HFFc6 (cell line): ENCODE measurements at regions not wholly inside any gene's neighbourhood (a gene's known extent, or its start where the extent isn't known, plus 50 kb on each side); places are given as distances from the start of the nearest gene placed in this dataset.
"Not testable (repeated sequence)": the region's sequence is repeated elsewhere in the genome, so short reads cannot be mapped to it uniquely, and the experiment has no call there.

Source experiments
- DNase-seq: peaks from one replicate; pipeline ENCODE4 v3.0.0-alpha.2; 2018
- H3K27ac Mint-ChIP-seq: 2 replicates; pipeline ENCODE4 v1.8.0; 2020; ENCODE audit warnings: mild to moderate bottlenecking, mixed read lengths
- H3K27me3 Mint-ChIP-seq: 2 replicates; pipeline ENCODE4 v1.8.0; 2021; ENCODE audit warnings: mild to moderate bottlenecking, moderate library complexity, mixed read lengths; ENCODE audit not compliant: insufficient read depth
- H3K36me3 Mint-ChIP-seq: 2 replicates; pipeline ENCODE4 v1.8.0; 2021; ENCODE audit warnings: low read depth, mixed read lengths
- H3K4me1 Mint-ChIP-seq: 2 replicates; pipeline ENCODE4 v1.8.0; 2020; ENCODE audit warnings: low read depth, mixed read lengths
- H3K4me3 Mint-ChIP-seq: 2 replicates; pipeline ENCODE4 v1.8.0; 2020; ENCODE audit warnings: mild to moderate bottlenecking, moderate library complexity, mixed read lengths
- H3K9me3 Mint-ChIP-seq: 2 replicates; pipeline ENCODE4 v1.8.0; 2020; ENCODE audit warnings: mild to moderate bottlenecking, mixed read lengths
- CTCF ChIP-seq: fragments of 200-600 bp; sonication (generic); IDR thresholded peaks from 2 replicates; pipeline ENCODE4 v1.5.0; 2021; ENCODE audit warnings: antibody characterized with exemption, mild to moderate bottlenecking

DNA sequence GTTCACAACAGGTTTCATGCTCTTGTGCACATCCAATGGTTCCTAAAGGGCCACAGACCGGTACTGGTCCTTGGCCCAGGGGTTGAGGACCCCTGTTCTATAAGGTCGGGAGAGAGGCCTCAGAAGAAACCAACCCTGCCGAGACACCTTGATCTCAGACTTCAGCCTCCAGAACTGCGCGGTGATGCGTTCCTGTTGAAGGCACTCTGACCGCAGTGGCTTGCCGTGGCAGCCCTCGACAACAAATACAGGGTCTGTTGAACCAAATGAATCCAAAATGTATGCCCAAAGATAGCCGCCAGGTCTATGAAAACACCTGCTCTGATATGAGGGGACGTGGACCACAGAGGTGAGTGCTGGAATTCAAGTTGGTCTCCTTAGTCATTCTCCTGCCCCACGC, 389.8 kb downstream of the SEC14L1 start:
- no peak for TF ChIP-seq CTCF
- peaks cover 16% of the 10 kb centered on the region for H3K9me3 Mint-ChIP-seq
- H3K36me3 Mint-ChIP-seq: peaks cover 11% of the 10 kb centered on the region
- no peaks in the 10 kb centered on the region for H3K4me1 Mint-ChIP-seq
- no peak for DNase-seq
- H3K27ac Mint-ChIP-seq: no peak overlapping the region
- peaks cover 38% of the 10 kb centered on the region for H3K27me3 Mint-ChIP-seq
- no peak overlapping the region for H3K4me3 Mint-ChIP-seq

DNA sequence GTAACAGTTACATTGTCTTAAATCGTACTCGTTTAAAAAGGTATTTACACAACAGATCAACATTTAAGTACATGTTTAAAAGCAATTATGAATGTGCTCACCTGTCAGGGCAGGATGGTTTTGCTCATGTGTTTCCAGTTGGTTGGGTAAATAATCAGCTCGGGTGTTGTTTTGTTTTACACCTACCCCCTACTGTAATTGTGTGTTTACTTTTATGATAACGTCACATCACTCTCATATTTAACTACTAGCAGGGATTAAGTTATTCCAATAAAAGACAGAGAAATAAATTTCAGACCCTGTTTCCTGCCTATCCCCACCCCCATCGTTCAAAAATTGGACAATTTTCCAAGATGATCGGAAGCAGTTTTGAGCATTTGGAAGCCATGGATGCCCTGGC, 390.2 kb downstream of the SEC14L1 start:
- peaks cover 14% of the 10 kb centered on the region for H3K9me3 Mint-ChIP-seq
- H3K4me1 Mint-ChIP-seq: no peaks in the 10 kb centered on the region
- TF ChIP-seq CTCF: no peak
- H3K36me3 Mint-ChIP-seq: peaks cover 10% of the 10 kb centered on the region
- H3K27me3 Mint-ChIP-seq: peaks cover 38% of the 10 kb centered on the region
- no peak for DNase-seq
- H3K27ac Mint-ChIP-seq: no peak overlapping the region
- H3K4me3 Mint-ChIP-seq: no peak overlapping the region

DNA sequence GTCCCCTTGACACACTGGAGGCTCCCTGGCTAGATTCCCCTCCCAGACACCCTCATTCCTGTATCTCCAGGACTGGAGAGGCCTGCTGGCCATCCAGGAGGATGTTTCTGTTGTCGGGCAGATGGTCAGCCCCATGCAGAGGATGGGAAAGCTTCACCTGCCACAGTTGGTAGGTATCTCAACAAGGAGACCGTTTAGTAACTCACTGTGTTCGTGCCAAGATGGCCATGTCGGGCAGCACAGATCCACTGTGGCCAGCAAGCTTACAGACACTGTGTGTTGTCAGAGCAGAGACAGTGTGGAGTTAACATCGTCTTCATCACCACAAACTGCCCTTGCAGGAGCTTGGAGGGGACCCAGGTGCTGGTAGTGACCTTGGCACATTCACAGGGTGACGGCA, 390.9 kb downstream of the SEC14L1 start:
- H3K4me1 Mint-ChIP-seq: no peaks in the 10 kb centered on the region
- H3K27me3 Mint-ChIP-seq: peaks cover 36% of the 10 kb centered on the region
- H3K27ac Mint-ChIP-seq: no peak overlapping the region
- no peak for TF ChIP-seq CTCF
- H3K9me3 Mint-ChIP-seq: peaks cover 14% of the 10 kb centered on the region
- no peak for DNase-seq
- no peak overlapping the region for H3K4me3 Mint-ChIP-seq
- peaks cover 10% of the 10 kb centered on the region for H3K36me3 Mint-ChIP-seq

- not testable (repeated sequence) for H3K4me3 Mint-ChIP-seq, H3K27ac Mint-ChIP-seq, DNase-seq, H3K4me1 Mint-ChIP-seq, H3K36me3 Mint-ChIP-seq
- Mint-ChIP-seq H3K9me3 (peaks cover 14% of the 10 kb centered on the region), H3K27me3 (peaks cover 34% of the 10 kb centered on the region)
Observed at GRCh38 chr17:77533697-77534096, 392.9 kb downstream of the SEC14L1 start.

DNA sequence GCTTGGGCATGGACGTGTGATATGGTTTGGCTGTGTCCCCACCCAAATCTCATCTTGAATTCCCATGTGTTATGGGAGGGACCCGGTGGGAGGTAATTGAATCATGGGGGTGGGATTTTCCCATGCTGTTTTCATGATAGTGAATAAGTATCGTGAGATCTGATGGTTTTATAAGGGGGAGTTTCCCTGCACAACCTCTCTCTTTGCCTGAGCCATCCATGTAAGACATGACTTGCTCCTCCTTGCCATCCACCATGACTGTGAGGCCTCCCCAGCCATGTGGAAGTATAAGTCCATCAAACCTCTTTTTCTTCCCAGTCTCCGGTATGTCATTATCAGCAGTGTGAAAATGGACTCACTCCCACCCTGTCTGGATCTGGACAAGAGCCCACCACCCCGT, 393.4 kb downstream of the SEC14L1 start:
- H3K9me3 Mint-ChIP-seq: peaks cover 14% of the 10 kb centered on the region
- TF ChIP-seq CTCF: no peak
- H3K27me3 Mint-ChIP-seq: peaks cover 33% of the 10 kb centered on the region
- no peak overlapping the region for H3K27ac Mint-ChIP-seq
- no peak overlapping the region for H3K4me3 Mint-ChIP-seq
- no peak for DNase-seq
- no peaks in the 10 kb centered on the region for H3K4me1 Mint-ChIP-seq
- H3K36me3 Mint-ChIP-seq: peaks cover 10% of the 10 kb centered on the region

GRCh38 chr17:77535435-77535834, 394.7 kb downstream of the SEC14L1 start:
- DNase-seq: no peak
- Mint-ChIP-seq H3K27me3 (peaks cover 26% of the 10 kb centered on the region), H3K27ac (no peak overlapping the region), H3K4me1 (no peaks in the 10 kb centered on the region), H3K9me3 (peaks cover 14% of the 10 kb centered on the region), H3K4me3 (no peak overlapping the region), H3K36me3 (peaks cover 10% of the 10 kb centered on the region)
- TF ChIP-seq CTCF: no peak
